HepG2 (cell line): ENCODE measurements at regions not wholly inside any gene's neighbourhood (a gene's known extent, or its start where the extent isn't known, plus 50 kb on each side); places are given as distances from the start of the nearest gene placed in this dataset.

ENCODE experiments used
- ATAC-seq: fragments of 200-7000 bp; cut with Tn5 transposase; 3 replicates; pipeline ENCODE4 v1.9.1; 2020; ENCODE audit warnings: mild to moderate bottlenecking, moderate library complexity
- BruUV-seq: library from RNA; stranded (reverse); fragments of 400-500 nt; replicated peaks from 2 replicates; lab custom pipeline; 2021; lab: Mats Ljungman, UMichigan
- CTCF ChIA-PET: fragments of 300-600 bp; formaldehyde crosslinking; extraction: SDS; loops from one replicate; lab custom pipeline; 2021; ENCODE audit warnings: low total read pairs, inconsistent platforms, low intra/inter-chr PET ratio; lab: Yijun Ruan, JAX
- POLR2A ChIA-PET: fragments of 350-600 bp; sonication (Branson Sonifier 250); formaldehyde crosslinking; loops from one replicate; lab custom pipeline; 2020; ENCODE audit warnings: antibody characterized with exemption, inconsistent platforms; lab: Yijun Ruan, JAX
- DNase-seq: peaks from one replicate; pipeline ENCODE4 v3.0.0-alpha.2; 2015; ENCODE audit warnings: low spot score
- FAIRE-seq: peaks from 3 replicates; lab custom pipeline; 2011; peaks lifted over from hg19 to GRCh38; lab: Jason Lieb, UNC
- H2AFZ ChIP-seq: one replicate; pipeline ENCODE4 v1.6.1; 2011; ENCODE audit warnings: low read length, inconsistent platforms
- H3K27ac ChIP-seq: fragments of 300-600 bp; 3 replicates; pipeline ENCODE4 v1.8.0; 2011; ENCODE audit warnings: mixed run types, mild to moderate bottlenecking, mixed read lengths, low read length, inconsistent platforms; ENCODE audit not compliant: insufficient read depth; ENCODE audit errors: extremely low read length
- H3K27me3 ChIP-seq, 2 experiments: fragments of 200-600 bp in 1 of 2; 2 replicates in 1 of 2; 3 replicates in 1 of 2; pipeline versions ENCODE4 v1.6.0 to v1.8.0; 2011; ENCODE audit warnings: low read length in 2 of 2, mild to moderate bottlenecking in 2 of 2, moderate library complexity in 2 of 2, inconsistent platforms in 1 of 2; ENCODE audit not compliant: insufficient read depth in 2 of 2, control insufficient read depth in 1 of 2
- H3K36me3 ChIP-seq, 2 experiments: fragments of 200-600 bp in 1 of 2; replicated peaks in 1 of 2; 2 replicates in 1 of 2; 3 replicates in 1 of 2; pipeline versions ENCODE4 v1.5.1 to v1.8.0; 2011; ENCODE audit warnings: low read length in 2 of 2, inconsistent platforms in 1 of 2; ENCODE audit not compliant: insufficient read depth in 2 of 2, control insufficient read depth in 1 of 2
- H3K4me1 ChIP-seq: 2 replicates; pipeline ENCODE4 v1.5.1; 2012; ENCODE audit warnings: low read length, inconsistent platforms; ENCODE audit not compliant: insufficient read depth
- H3K4me2 ChIP-seq: 2 replicates; pipeline ENCODE4 v1.6.0; 2011; ENCODE audit warnings: low read depth, low read length, inconsistent platforms
- H3K4me3 ChIP-seq, 3 experiments: fragments of 200-600 bp in 1 of 3; sonication (generic), shearing (Covaris generic) in 1 of 3; replicated peaks in 1 of 3; 2 replicates each; pipeline ENCODE4 v1.5.1; 2011 to 2016; ENCODE audit warnings: low read length in 3 of 3, inconsistent platforms in 2 of 3, low read depth in 2 of 3, mild to moderate bottlenecking in 2 of 3, control low read depth in 1 of 3, mixed read lengths in 1 of 3; ENCODE audit not compliant: insufficient read depth in 1 of 3
- H3K79me2 ChIP-seq: one replicate; pipeline ENCODE4 v1.6.1; 2011; ENCODE audit warnings: low read length, inconsistent platforms; ENCODE audit not compliant: insufficient read depth
- H3K9ac ChIP-seq: 2 replicates; pipeline ENCODE4 v1.6.0; 2011; ENCODE audit warnings: mild to moderate bottlenecking, low read depth, low read length, inconsistent platforms; ENCODE audit not compliant: insufficient read depth
- H3K9me3 ChIP-seq: 2 replicates; pipeline ENCODE4 v1.5.1; 2012; ENCODE audit warnings: mild to moderate bottlenecking, low read length
- H4K20me1 ChIP-seq: 2 replicates; pipeline ENCODE4 v1.6.0; 2011; ENCODE audit warnings: inconsistent platforms, mild to moderate bottlenecking, low read length, moderate library complexity; ENCODE audit not compliant: insufficient read depth
- CHD2 ChIP-seq: IDR thresholded peaks from 2 replicates; pipeline ENCODE4 v1.6.1; 2011; ENCODE audit warnings: low read depth, low read length, improper control_type of control experiment
- FOXO1 ChIP-seq: sonication (generic); formaldehyde crosslinking; IDR thresholded peaks from 2 replicates; pipeline ENCODE4 v1.4.0; 2020; ENCODE audit warnings: missing genetic modification reagents
- MED8 ChIP-seq: sonication (generic); formaldehyde crosslinking; IDR thresholded peaks from 2 replicates; pipeline ENCODE4 v1.8.1; 2023; ENCODE audit warnings: mild to moderate bottlenecking, missing genetic modification reagents; ENCODE audit not compliant: insufficient replicate concordance
- MTA1 ChIP-seq: sonication (generic); formaldehyde crosslinking; IDR thresholded peaks from 2 replicates; pipeline ENCODE4 v1.4.0; 2020; ENCODE audit warnings: missing genetic modification reagents, mild to moderate bottlenecking, borderline replicate concordance
- MYNN ChIP-seq: sonication (generic); formaldehyde crosslinking; IDR thresholded peaks from 2 replicates; pipeline ENCODE4 v1.4.0; 2020; ENCODE audit warnings: mild to moderate bottlenecking, low read depth, missing genetic modification reagents
- NCOA5 ChIP-seq: sonication (generic); formaldehyde crosslinking; IDR thresholded peaks from 2 replicates; pipeline ENCODE4 v1.4.0; 2020; ENCODE audit warnings: missing genetic modification reagents
- SATB2 ChIP-seq: sonication (generic); formaldehyde crosslinking; IDR thresholded peaks from 2 replicates; pipeline ENCODE4 v1.5.0; 2020; ENCODE audit warnings: missing genetic modification reagents
- SUZ12 ChIP-seq: fragments of 150-350 bp; IDR thresholded peaks from 2 replicates; pipeline ENCODE4 v1.6.1; 2014; ENCODE audit warnings: low read depth, low read length
- ZNF234 ChIP-seq: sonication (generic); formaldehyde crosslinking; conservative IDR thresholded peaks from 2 replicates; pipeline ENCODE4 v1.5.1; 2020; ENCODE audit warnings: mild to moderate bottlenecking, missing genetic modification reagents
- ZNF615 ChIP-seq: sonication (generic); formaldehyde crosslinking; IDR thresholded peaks from 2 replicates; pipeline ENCODE4 v1.5.0; 2020; ENCODE audit warnings: mild to moderate bottlenecking, missing genetic modification reagents, borderline replicate concordance
- WGBS: methylation state at CpG from one replicate; pipeline ENCODE4 v1.1.6; 2017; ENCODE audit warnings: low lambda C conversion rate; 5-methylcytosine and 5-hydroxymethylcytosine counted together
- in situ Hi-C: cut with HindIII; loops from 2 replicates; pipeline ENCODE4 v1.10.0; 2017; ENCODE audit warnings: low pct_unique_long_range_greater_than_20kb; ENCODE audit not compliant: extremely low pct_ligation_motif_present
- intact Hi-C: fragments of 100-400 bp; cut with micrococcal nuclease; formaldehyde crosslinking; loops from one replicate; pipeline ENCODE4 v1.10.0; 2022; ENCODE audit not compliant: unreplicated experiment
- TF ChIP-seq, protein P1 (sequence below): IDR thresholded peaks from 2 replicates; pipeline ENCODE4 v1.6.1; 2016; ENCODE audit warnings: mild to moderate bottlenecking
- TF ChIP-seq, protein P2 (sequence below): sonication (generic); formaldehyde crosslinking; IDR thresholded peaks from 2 replicates; pipeline ENCODE4 v1.4.0; 2020; ENCODE audit warnings: missing genetic modification reagents
- TF ChIP-seq, protein P3 (sequence below): sonication (generic); formaldehyde crosslinking; IDR thresholded peaks from 2 replicates; pipeline ENCODE4 v1.5.0; 2020; ENCODE audit warnings: mild to moderate bottlenecking, missing genetic modification reagents, borderline replicate concordance

DNA sequence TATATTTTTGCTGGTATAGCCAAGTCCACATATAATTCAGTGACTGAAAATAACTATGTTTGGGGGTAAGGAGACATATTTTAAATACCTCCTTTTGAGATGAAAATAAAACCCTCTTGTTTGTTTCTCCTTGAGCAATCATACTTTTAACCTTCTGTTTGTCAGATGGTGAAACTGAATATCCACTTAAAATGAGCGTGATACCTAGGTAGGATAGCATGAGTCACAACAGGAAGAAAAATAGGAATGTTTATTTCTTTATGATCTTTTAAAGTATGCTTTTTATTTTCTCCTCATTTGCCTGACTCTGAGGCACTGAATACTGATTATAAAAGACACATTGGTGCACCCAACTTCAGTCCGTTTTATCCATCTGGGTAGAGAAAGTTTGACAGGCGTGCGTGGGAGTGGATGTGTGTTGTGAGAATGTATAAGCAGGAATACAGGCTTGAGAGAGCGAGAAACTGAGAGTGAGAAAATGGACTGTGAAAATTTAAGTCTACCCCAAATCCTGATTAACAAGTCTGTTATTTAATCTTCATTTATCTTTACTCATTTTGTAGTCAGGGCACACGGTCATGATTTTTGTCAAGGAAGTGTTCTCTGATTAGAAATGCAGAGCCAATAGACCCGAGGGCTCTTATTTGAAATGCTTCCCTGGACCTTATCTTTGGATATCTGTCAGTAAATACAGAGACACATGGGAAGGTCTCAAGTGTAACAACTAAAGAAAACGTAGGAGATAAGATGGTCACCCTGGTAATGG lies 62.1 kb upstream of the ANTXR2 start:
- DNase-seq (no peak), FAIRE-seq (no peak), ATAC-seq (no peak)
- H3K27me3 ChIP-seq, result no peaks in the 10 kb centered on the region
- H3K27ac ChIP-seq, result no peak overlapping the region
- no peaks in the 10 kb centered on the region for H3K9me3 ChIP-seq
- BruUV-seq, result no TSS peak
- intact Hi-C loops (no loop called here), in situ Hi-C loops (no loop called here)
- no peak overlapping the region for H3K4me3 ChIP-seq
- no peaks in the 10 kb centered on the region for H3K79me2 ChIP-seq
- WGBS, result 14% methylated on average over 8 of the region's 8 CpGs
- no peak overlapping the region for H3K9ac ChIP-seq
- no peaks in the 10 kb centered on the region for H3K4me1 ChIP-seq
- no peaks in the 10 kb centered on the region for H4K20me1 ChIP-seq
- no peaks in the 10 kb centered on the region for H3K36me3 ChIP-seq
- POLR2A ChIA-PET, result no interaction called here
- H3K4me2 ChIP-seq, result no peak overlapping the region
- CTCF ChIA-PET, result no interaction called here
- H2AFZ ChIP-seq, result no peak overlapping the region
- TF ChIP-seq, protein P1, sequence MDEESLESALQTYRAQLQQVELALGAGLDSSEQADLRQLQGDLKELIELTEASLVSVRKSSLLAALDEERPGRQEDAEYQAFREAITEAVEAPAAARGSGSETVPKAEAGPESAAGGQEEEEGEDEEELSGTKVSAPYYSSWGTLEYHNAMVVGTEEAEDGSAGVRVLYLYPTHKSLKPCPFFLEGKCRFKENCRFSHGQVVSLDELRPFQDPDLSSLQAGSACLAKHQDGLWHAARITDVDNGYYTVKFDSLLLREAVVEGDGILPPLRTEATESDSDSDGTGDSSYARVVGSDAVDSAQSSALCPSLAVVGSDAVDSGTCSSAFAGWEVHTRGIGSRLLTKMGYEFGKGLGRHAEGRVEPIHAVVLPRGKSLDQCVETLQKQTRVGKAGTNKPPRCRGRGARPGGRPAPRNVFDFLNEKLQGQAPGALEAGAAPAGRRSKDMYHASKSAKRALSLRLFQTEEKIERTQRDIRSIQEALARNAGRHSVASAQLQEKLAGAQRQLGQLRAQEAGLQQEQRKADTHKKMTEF (CRISPR knock-in tag), result no peak
- TF ChIP-seq SUZ12 (no peak), ZNF234 (CRISPR knock-in tag) (no peak), ZNF615 (CRISPR knock-in tag) (no peak), SATB2 (CRISPR knock-in tag) (no peak), MTA1 (no peak), MYNN (CRISPR knock-in tag) (no peak), CHD2 (no peak), FOXO1 (CRISPR knock-in tag) (no peak), MED8 (CRISPR knock-in tag) (no peak), NCOA5 (CRISPR knock-in tag) (no peak)
- TF ChIP-seq, protein P2, sequence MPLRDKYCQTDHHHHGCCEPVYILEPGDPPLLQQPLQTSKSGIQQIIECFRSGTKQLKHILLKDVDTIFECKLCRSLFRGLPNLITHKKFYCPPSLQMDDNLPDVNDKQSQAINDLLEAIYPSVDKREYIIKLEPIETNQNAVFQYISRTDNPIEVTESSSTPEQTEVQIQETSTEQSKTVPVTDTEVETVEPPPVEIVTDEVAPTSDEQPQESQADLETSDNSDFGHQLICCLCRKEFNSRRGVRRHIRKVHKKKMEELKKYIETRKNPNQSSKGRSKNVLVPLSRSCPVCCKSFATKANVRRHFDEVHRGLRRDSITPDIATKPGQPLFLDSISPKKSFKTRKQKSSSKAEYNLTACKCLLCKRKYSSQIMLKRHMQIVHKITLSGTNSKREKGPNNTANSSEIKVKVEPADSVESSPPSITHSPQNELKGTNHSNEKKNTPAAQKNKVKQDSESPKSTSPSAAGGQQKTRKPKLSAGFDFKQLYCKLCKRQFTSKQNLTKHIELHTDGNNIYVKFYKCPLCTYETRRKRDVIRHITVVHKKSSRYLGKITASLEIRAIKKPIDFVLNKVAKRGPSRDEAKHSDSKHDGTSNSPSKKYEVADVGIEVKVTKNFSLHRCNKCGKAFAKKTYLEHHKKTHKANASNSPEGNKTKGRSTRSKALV (CRISPR knock-in tag), result no peak
- TF ChIP-seq, protein P3, sequence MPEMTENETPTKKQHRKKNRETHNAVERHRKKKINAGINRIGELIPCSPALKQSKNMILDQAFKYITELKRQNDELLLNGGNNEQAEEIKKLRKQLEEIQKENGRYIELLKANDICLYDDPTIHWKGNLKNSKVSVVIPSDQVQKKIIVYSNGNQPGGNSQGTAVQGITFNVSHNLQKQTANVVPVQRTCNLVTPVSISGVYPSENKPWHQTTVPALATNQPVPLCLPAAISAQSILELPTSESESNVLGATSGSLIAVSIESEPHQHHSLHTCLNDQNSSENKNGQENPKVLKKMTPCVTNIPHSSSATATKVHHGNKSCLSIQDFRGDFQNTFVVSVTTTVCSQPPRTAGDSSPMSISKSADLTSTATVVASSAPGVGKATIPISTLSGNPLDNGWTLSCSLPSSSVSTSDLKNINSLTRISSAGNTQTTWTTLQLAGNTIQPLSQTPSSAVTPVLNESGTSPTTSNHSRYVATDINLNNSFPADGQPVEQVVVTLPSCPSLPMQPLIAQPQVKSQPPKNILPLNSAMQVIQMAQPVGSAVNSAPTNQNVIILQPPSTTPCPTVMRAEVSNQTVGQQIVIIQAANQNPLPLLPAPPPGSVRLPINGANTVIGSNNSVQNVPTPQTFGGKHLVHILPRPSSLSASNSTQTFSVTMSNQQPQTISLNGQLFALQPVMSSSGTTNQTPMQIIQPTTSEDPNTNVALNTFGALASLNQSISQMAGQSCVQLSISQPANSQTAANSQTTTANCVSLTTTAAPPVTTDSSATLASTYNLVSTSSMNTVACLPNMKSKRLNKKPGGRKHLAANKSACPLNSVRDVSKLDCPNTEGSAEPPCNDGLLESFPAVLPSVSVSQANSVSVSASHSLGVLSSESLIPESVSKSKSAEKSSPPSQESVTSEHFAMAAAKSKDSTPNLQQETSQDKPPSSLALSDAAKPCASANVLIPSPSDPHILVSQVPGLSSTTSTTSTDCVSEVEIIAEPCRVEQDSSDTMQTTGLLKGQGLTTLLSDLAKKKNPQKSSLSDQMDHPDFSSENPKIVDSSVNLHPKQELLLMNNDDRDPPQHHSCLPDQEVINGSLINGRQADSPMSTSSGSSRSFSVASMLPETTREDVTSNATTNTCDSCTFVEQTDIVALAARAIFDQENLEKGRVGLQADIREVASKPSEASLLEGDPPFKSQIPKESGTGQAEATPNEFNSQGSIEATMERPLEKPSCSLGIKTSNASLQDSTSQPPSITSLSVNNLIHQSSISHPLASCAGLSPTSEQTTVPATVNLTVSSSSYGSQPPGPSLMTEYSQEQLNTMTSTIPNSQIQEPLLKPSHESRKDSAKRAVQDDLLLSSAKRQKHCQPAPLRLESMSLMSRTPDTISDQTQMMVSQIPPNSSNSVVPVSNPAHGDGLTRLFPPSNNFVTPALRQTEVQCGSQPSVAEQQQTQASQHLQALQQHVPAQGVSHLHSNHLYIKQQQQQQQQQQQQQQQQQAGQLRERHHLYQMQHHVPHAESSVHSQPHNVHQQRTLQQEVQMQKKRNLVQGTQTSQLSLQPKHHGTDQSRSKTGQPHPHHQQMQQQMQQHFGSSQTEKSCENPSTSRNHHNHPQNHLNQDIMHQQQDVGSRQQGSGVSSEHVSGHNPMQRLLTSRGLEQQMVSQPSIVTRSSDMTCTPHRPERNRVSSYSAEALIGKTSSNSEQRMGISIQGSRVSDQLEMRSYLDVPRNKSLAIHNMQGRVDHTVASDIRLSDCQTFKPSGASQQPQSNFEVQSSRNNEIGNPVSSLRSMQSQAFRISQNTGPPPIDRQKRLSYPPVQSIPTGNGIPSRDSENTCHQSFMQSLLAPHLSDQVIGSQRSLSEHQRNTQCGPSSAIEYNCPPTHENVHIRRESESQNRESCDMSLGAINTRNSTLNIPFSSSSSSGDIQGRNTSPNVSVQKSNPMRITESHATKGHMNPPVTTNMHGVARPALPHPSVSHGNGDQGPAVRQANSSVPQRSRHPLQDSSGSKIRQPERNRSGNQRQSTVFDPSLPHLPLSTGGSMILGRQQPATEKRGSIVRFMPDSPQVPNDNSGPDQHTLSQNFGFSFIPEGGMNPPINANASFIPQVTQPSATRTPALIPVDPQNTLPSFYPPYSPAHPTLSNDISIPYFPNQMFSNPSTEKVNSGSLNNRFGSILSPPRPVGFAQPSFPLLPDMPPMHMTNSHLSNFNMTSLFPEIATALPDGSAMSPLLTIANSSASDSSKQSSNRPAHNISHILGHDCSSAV (CRISPR knock-in tag), result no peak
